ENCODE measurements at regions not wholly inside any gene's neighbourhood (a gene's known extent, or its start where the extent isn't known, plus 50 kb on each side); places are given as distances from the start of the nearest gene placed in this dataset.

GRCh38 chr2:41432459-41432858 lies 615.4 kb upstream of the PKDCC start:
- no peak for TF ChIP-seq CTCF (conservative IDR thresholded peaks at IDR 0.05; ENCODE audit: low read depth, low read length)
- no peak for TF ChIP-seq EZH2 (IDR thresholded peaks at IDR 0.05; ENCODE audit: borderline replicate concordance, low read depth, low read length, poor library complexity, severe bottlenecking)

Data from A673 (cell line).